ENCODE measurements at regions not wholly inside any gene's neighbourhood (a gene's known extent, or its start where the extent isn't known, plus 50 kb on each side); places are given as distances from the start of the nearest gene placed in this dataset.

DNA sequence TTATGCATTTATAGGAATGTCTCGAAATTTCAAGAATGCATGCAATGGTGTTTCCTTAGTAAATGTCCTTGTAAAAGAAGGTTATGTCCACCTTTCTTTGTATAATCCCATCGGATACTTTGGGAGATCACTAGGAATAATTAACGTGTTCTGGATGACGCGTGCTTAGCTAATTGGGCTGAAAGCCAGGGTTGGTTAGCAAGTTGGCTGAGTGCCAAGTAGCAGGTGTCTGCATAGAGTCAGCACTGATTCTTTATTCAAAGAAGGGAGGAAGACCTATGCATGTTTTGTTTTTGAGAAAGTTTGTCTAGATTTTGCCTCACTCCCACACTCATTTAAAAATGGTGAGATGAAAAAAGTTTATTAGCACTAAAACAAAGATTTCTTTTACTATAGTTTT lies 144.6 kb downstream of the SOX3 start:
- ChIA-PET POLR2A (no interaction called here), CTCF (no interaction called here)
- no peak for TF ChIP-seq CTCF (IDR thresholded peaks at IDR 0.05)
- Mint-ChIP-seq H3K36me3 (ENCODE audit: low read depth) (no peaks in the 10 kb centered on the region), H3K27ac (no peak overlapping the region), H3K4me1 (no peaks in the 10 kb centered on the region), H3K27me3 (no peaks in the 10 kb centered on the region), H3K4me3 (no peak overlapping the region), H3K9me3 (no peaks in the 10 kb centered on the region)
- intact Hi-C loops (cut with micrococcal nuclease), result no loop called here
- no peak for DNase-seq
- no peak for ATAC-seq (ENCODE audit: low read depth)

- H3K36me3 Mint-ChIP-seq (ENCODE audit: low read depth), result no peaks in the 10 kb centered on the region
- no peak for ATAC-seq (ENCODE audit: low read depth)
- H3K4me3 Mint-ChIP-seq, result no peak overlapping the region
- no peak overlapping the region for H3K27ac Mint-ChIP-seq
- ChIA-PET CTCF (no interaction called here), POLR2A (no interaction called here)
- intact Hi-C loops (cut with micrococcal nuclease), result no loop called here
- H3K9me3 Mint-ChIP-seq, result no peaks in the 10 kb centered on the region
- H3K4me1 Mint-ChIP-seq, result no peaks in the 10 kb centered on the region
- no peaks in the 10 kb centered on the region for H3K27me3 Mint-ChIP-seq
- no peak for DNase-seq
- no peak for TF ChIP-seq CTCF (IDR thresholded peaks at IDR 0.05)
These were observed 148.9 kb downstream of the SOX3 start for GRCh38 chrX:140355922-140356321.

DNA sequence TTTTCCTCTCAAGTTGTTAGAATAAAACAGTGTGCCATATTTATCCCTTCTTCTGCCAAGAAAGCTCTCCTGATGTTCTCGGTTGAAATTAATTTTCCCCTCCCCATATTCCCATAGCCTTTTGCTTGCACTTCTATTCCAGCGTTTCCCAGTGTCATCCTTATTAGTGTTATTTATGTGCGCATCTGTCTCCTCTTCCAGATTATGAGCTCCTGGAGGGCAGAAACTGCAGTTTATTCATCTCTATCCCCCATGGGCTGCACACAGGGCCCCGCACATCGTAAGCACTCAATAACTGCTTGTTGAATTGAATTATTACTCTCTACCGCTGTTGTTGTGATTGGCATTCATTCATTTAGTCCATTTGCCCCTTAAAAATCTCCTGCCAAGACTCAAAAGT lies 149.4 kb downstream of the SOX3 start:
- DNase-seq, result no peak
- Mint-ChIP-seq H3K27me3 (no peaks in the 10 kb centered on the region), H3K36me3 (ENCODE audit: low read depth) (no peaks in the 10 kb centered on the region), H3K4me3 (no peak overlapping the region), H3K27ac (no peak overlapping the region), H3K9me3 (no peaks in the 10 kb centered on the region), H3K4me1 (no peaks in the 10 kb centered on the region)
- POLR2A ChIA-PET, result no interaction called here
- no peak for ATAC-seq (ENCODE audit: low read depth)
- intact Hi-C loops (cut with micrococcal nuclease), result no loop called here
- CTCF ChIA-PET, result no interaction called here
- TF ChIP-seq CTCF (IDR thresholded peaks at IDR 0.05), result no peak

DNA sequence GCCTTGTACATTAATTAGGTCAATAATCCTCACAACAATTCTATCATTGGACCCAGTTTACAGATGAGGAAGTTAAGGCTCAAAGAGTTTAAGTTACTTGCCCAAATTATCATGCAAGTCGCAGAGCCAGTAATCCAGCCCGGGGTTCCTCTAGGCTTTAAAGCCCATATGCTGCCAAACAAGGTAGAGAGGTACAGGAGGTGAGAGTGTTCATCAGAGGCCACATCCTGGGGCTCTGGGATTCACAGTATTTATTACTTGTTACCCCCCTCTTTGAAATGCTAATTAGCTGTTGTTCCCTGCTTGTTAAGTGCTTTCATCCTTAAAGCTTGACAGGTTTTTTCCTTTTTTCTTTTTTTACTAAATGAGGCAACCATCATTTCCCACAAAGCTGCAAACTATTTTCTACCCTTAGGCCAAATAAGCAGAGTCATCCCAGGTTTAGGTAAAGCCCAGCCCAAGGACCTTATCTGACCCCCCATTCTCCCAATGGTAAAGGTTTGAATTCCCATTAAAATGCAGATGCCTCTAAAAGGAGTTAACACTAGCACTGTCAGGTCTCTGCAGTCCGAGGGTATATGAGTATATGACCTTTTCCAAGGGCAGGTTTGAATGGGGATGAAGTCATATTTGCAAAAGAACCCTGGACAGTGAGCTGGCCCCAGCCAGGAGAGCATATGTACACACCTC lies 150.3 kb downstream of the SOX3 start:
- Mint-ChIP-seq H3K36me3 (ENCODE audit: low read depth) (no peaks in the 10 kb centered on the region), H3K27ac (no peak overlapping the region), H3K27me3 (no peaks in the 10 kb centered on the region), H3K4me3 (no peak overlapping the region), H3K4me1 (no peaks in the 10 kb centered on the region), H3K9me3 (no peaks in the 10 kb centered on the region)
- intact Hi-C loops (cut with micrococcal nuclease), result no loop called here
- DNase-seq (no peak), ATAC-seq (ENCODE audit: low read depth) (no peak)
- CTCF ChIA-PET, result no interaction called here
- POLR2A ChIA-PET, result no interaction called here
- TF ChIP-seq CTCF (IDR thresholded peaks at IDR 0.05), result no peak

DNA sequence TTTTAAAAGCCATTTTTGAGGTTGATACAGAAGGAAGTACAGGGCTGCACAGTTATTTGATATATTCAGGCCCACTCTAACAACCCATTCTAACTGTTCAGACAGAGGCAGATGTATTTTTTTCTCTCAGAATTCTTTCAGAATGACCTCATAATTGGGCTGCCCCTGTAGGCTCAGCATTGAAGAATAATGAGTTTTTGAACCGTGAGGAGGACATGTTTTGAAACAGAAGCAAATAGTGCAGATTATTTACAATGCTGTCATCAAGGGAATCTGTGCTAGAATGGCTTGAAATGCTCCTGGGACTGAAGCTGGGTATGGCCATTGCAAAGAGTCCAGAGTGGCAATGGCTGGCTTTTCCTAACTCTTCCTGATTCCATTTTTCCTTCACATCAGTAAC lies 158.1 kb downstream of the SOX3 start:
- POLR2A ChIA-PET, result no interaction called here

More for the DNA sequence above, 158.1 kb downstream of the SOX3 start:
- no peak for TF ChIP-seq CTCF (IDR thresholded peaks at IDR 0.05)
- ATAC-seq (ENCODE audit: low read depth) (no peak), DNase-seq (no peak)
- H3K4me1 Mint-ChIP-seq, result no peaks in the 10 kb centered on the region
- no peaks in the 10 kb centered on the region for H3K36me3 Mint-ChIP-seq (ENCODE audit: low read depth)
- no peaks in the 10 kb centered on the region for H3K27me3 Mint-ChIP-seq
- CTCF ChIA-PET, result no interaction called here
- H3K9me3 Mint-ChIP-seq, result no peaks in the 10 kb centered on the region
- H3K27ac Mint-ChIP-seq, result no peak overlapping the region
- H3K4me3 Mint-ChIP-seq, result no peak overlapping the region
- intact Hi-C loops (cut with micrococcal nuclease), result no loop called here

Measured in activated B cell treated with CpG ODN at 0.5 μM for 24 hours (primary cell).